NT2/D1 (cell line): ENCODE measurements at regions not wholly inside any gene's neighbourhood (a gene's known extent, or its start where the extent isn't known, plus 50 kb on each side); places are given as distances from the start of the nearest gene placed in this dataset.

Experiments
- SUZ12 ChIP-seq: IDR thresholded peaks from 2 replicates; pipeline ENCODE4 v1.6.1; 2011; ENCODE audit not compliant: insufficient read length, insufficient read depth; ENCODE audit errors: extremely low read depth
- ZNF274 ChIP-seq: IDR thresholded peaks from 2 replicates; pipeline ENCODE4 v1.6.1; 2011; ENCODE audit warnings: mild to moderate bottlenecking, low read depth, low read length

GRCh38 chr6:43992126-43992663 lies 135.1 kb downstream of the MRPL14 start:
- TF ChIP-seq SUZ12, result no peak
- TF ChIP-seq ZNF274, result no peak
